ENCODE measurements at regions not wholly inside any gene's neighbourhood (a gene's known extent, or its start where the extent isn't known, plus 50 kb on each side); places are given as distances from the start of the nearest gene placed in this dataset.
A peak's percentile ranks its signal among the peaks of the same experiment; 100 is the strongest.
"Not testable (repeated sequence)": the region's sequence is repeated elsewhere in the genome, so short reads cannot be mapped to it uniquely, and the experiment has no call there.

- DNase-seq (ENCODE audit: low spot score), result no peak
Measured at GRCh38 chr12:20127413-20127812, 240.9 kb upstream of the PDE3A start.

GRCh38 chr12:20128928-20129327, 239.4 kb upstream of the PDE3A start:
- no peak for DNase-seq (ENCODE audit: low spot score)

DNA sequence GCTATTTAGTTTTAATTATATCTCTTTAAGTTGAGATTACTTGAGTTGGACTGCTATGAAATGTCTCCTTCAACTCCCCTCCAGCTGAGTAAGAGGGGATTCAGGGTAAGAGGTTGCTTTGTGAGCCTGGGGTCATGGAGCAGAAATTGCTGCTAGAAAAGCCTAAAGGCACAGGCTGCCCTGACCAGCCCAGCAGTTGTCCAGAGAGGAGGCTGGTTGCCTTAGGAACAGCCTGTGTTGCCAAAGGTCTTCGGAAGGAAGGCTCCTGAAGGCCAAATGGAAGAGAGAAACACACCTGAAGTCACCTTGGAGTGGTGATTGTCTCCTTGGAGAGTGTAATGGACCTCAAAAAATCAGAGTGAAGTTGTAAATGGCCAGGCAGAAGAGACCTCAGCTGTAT, 235.5 kb upstream of the PDE3A start:
- no peak for DNase-seq (ENCODE audit: low spot score)

GRCh38 chr12:20134652-20135051, 233.7 kb upstream of the PDE3A start:
- no peak for DNase-seq (ENCODE audit: low spot score)

- no peak for DNase-seq (ENCODE audit: low spot score)
Measured at GRCh38 chr12:20140751-20141150, 227.6 kb upstream of the PDE3A start.

GRCh38 chr12:20142316-20142715, 226.0 kb upstream of the PDE3A start:
- DNase-seq (ENCODE audit: low spot score), result no peak

- no peak for DNase-seq (ENCODE audit: low spot score)
Measured at GRCh38 chr12:20142956-20143355, 225.4 kb upstream of the PDE3A start.

- DNase-seq (ENCODE audit: low spot score), result no peak
Measured at GRCh38 chr12:20144341-20144740, 224.0 kb upstream of the PDE3A start.

DNA sequence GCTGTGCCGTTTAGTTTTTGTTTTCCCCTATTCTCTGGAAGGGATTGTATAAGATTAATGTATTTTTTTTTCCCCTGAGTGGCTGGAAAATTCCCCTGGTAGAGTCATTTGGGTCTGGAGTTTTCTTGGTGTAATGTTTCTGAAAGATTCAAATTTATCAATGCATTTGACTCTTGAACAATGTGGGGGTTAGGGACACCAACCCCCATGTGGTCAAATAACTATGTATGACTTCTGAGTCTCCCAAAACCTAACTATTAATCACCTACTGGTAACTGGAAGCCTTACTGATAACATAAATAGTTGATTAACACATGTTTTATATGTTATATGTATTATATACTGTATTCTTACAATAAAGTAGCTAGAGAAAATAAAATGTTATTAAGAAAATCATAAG, 220.1 kb upstream of the PDE3A start:
- no peak for DNase-seq (ENCODE audit: low spot score)

- no peak for DNase-seq (ENCODE audit: low spot score)
Measured at GRCh38 chr12:20150835-20151422, 217.4 kb upstream of the PDE3A start.

DNA sequence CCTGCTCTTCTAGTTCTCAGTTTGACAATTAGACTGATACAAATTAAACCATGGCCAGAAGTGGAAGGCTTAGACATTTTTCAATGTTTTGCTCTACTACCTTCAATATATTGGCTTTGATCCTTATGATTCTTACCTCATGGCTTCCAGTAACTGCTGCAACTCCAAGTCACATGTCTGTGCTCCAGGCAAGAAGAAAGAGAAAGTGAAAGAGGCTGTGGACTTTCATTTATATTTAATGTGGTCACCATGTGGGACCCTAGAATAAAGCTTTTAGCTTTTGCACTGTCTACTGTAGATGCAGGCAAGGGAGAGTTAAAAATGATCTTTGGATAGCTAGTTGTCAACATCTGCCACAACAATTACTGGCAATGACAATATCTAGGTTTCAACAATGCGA, 214.3 kb upstream of the PDE3A start:
- no peak for DNase-seq (ENCODE audit: low spot score)

GRCh38 chr12:20155374-20155773, 213.0 kb upstream of the PDE3A start:
- DNase-seq (ENCODE audit: low spot score), result no peak

- DNase-seq (ENCODE audit: low spot score), result not testable (repeated sequence)
Measured at GRCh38 chr12:20160899-20161298, 207.4 kb upstream of the PDE3A start.

DNA sequence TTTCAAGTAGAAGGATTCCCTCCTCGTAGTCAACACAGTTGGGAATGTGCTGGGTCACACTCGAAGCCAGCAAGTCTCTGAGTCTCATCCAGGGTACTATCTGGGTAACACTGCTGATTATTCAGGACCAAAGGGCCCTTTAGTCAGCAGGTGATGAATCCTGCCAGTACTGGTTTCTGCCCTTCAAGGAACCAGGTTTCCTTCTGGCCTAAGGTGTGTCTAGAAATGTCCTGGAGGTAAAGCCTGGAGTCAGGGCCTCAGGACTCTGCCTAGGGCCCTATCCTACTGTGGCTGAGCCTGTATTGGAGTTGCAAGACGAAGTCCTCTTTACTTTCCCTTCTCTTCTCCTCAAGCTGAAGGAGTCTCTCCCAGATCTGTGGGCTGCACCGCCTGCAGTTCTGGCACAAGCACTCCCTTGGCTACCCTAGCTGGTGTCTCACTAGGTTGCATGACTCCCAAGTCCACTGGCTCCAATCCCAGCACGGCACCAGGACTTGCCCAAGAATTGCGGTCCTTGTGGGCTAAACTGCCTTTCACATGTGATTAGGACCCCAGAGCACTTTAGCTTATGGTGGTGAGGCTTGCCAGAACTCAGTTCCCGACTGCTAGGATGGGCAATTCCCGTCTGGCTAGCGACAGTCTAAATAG, 193.7 kb upstream of the PDE3A start:
- no peak for DNase-seq (ENCODE audit: low spot score)

DNA sequence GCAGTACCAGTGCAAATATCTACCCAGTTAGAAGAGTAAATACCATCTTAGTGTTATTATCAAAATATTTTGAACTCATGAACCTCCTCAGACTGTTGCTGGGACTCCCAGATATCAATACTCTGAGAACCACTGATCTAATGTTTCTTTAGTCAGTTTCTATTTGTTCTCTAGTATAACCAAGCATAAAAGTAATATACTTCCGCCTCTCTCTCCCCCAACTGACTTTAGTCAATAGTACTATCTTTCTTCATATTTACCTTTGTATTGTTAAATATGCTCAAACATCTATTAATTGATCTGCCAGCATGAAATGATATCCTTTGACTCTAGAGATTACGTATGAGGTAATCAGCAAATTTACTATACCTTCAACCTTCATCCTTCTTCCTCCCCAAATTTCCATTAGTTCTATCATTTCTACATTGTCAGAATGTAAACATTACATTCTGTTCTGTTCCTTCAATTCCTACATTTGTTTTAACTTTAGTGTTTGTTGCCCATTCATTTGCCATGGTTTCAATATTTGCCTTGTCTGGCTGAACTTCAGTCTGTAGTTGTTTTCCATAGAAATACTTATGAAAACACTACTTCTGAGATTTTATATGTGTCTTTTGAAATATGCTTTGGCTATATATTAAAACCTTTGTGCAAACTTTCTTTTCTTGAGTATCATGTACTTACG, 192.5 kb upstream of the PDE3A start:
- no peak for DNase-seq (ENCODE audit: low spot score)

DNA sequence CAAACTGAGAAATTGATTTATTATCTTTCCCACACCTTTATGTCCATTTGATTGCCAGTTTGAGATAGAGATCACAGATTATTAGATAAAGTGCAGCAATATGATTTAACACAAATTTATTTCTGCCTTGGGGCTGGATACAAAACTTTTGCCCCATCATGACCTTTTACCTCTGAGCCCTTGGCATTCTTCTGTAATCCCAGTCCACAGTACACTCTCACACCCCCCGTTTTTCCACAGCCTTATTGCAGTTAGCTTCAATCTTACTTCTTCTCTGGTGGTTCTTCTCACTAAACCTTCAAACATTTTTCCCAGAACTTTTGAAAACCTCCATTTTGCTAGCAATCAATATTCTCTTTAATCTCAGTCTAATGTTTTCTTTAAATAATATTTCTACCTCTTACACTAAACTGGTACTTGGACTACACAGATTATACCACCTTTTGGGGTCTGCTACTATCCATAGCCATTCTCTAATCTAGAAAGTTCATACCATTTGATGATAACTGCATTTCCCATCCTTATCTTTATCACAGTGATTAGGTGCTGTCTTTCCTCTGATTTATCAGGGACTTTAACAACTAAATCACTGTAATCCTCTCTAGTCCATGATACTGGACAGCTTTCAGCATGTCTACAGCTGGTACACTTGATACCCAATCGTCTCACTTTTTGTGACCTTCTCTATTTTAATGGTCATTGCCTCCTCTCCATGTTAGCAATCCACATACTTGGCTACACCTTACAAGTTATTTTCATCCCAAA, 186.7 kb upstream of the PDE3A start:
- DNase-seq (ENCODE audit: low spot score), result no peak

GRCh38 chr12:20183563-20183962, 184.8 kb upstream of the PDE3A start:
- DNase-seq (ENCODE audit: low spot score), result no peak

GRCh38 chr12:20184514-20184913, 183.8 kb upstream of the PDE3A start:
- no peak for DNase-seq (ENCODE audit: low spot score)

DNA sequence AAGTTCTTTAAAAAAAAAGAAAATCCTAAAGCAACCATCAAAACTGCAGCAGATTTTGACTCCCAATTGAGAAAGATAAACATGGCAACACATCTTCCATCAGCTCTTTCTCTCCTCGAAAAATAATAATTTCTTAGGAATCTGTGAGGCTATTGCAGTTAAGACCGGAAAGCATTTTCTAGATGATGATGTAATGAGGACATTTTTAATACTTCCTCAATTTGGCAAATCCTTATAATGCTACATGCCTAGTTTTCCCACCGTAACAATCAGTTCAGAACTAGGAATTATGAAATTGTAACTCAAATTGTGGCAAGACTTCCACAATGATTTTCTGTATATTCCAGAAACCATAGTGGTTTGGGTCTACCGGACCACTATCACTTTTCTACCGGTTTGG, 180.9 kb upstream of the PDE3A start:
- DNase-seq (ENCODE audit: low spot score), result no peak

GRCh38 chr12:20188930-20189653, 179.2 kb upstream of the PDE3A start:
- no peak for DNase-seq (ENCODE audit: low spot score)

- DNase-seq (ENCODE audit: low spot score), result no peak
Measured at GRCh38 chr12:20189767-20190166, 178.6 kb upstream of the PDE3A start.

DNA sequence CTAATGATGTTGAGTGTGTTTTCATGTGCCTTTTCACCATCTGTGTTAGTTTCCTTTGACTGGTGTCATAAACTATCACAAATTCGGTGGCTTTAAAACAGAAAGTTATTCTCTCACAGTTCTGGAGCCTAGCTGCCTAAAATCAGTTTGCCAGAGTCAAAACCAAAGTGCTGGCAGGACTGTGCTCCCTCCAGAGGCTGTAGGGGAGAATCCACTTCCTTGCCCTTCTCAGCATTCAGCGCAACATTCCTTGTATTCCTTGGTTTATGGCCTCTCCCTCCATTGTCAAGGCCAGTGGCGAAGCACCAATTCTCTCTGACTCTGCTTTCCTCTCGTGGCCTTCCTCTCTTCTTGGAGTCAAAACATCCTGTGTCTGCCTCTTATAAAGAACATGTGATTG, 174.2 kb upstream of the PDE3A start:
- peak; percentile 7 for DNase-seq (ENCODE audit: low spot score)
